Activated CD4-positive, CD25-positive, alpha-beta regulatory T cell treated with anti-CD3 and anti-CD28 coated beads, Interleukin-2, amount 50 U/mL, for 24 hours (primary cell): ENCODE measurements at regions not wholly inside any gene's neighbourhood (a gene's known extent, or its start where the extent isn't known, plus 50 kb on each side); places are given as distances from the start of the nearest gene placed in this dataset.
"Not testable (repeated sequence)": the region's sequence is repeated elsewhere in the genome, so short reads cannot be mapped to it uniquely, and the experiment has no call there.

Source experiments
- ATAC-seq, 2 donors: fragments of 150-1000 bp; cut with Tn5 transposase; one replicate each; pipeline ENCODE4 v1.10.0; 2021; ENCODE audit warnings: mild to moderate bottlenecking in 1 of 2, moderate library complexity in 1 of 2

- no peak for ATAC-seq
Measured at GRCh38 chr13:44848920-44849676, 140.2 kb downstream of the NUFIP1 start.

GRCh38 chr13:44845281-44846058, 143.8 kb downstream of the NUFIP1 start:
- ATAC-seq, result not testable (repeated sequence)

GRCh38 chr13:44844786-44845185, 144.5 kb downstream of the NUFIP1 start:
- no peak for ATAC-seq

- no peak for ATAC-seq
Measured at GRCh38 chr13:44843403-44843802, 145.9 kb downstream of the NUFIP1 start.

GRCh38 chr13:44842158-44842557, 147.1 kb downstream of the NUFIP1 start:
- ATAC-seq, result no peak

- ATAC-seq, result no peak
Measured at GRCh38 chr13:44840131-44840530, 149.1 kb downstream of the NUFIP1 start.

GRCh38 chr13:44837250-44837649, 152.0 kb downstream of the NUFIP1 start:
- no peak for ATAC-seq

GRCh38 chr13:44834404-44834803, 154.9 kb downstream of the NUFIP1 start:
- ATAC-seq, result no peak

GRCh38 chr13:44833626-44834025, 155.6 kb downstream of the NUFIP1 start:
- ATAC-seq, result no peak

GRCh38 chr13:44833139-44833538, 156.1 kb downstream of the NUFIP1 start:
- ATAC-seq, result no peak

- no peak for ATAC-seq
Measured at GRCh38 chr13:44826591-44827350, 162.5 kb downstream of the NUFIP1 start.

GRCh38 chr13:44825953-44826352, 163.3 kb downstream of the NUFIP1 start:
- no peak for ATAC-seq

GRCh38 chr13:44823555-44823954, 165.7 kb downstream of the NUFIP1 start:
- ATAC-seq, result not testable (repeated sequence)

GRCh38 chr13:44822291-44822690, 167.0 kb downstream of the NUFIP1 start:
- ATAC-seq, result no peak

- ATAC-seq, result no peak
Measured at GRCh38 chr13:44819772-44820171, 169.5 kb downstream of the NUFIP1 start.

GRCh38 chr13:44819245-44819644, 170.0 kb downstream of the NUFIP1 start:
- peak; percentile 84 to 85 for ATAC-seq

- ATAC-seq, result no peak
Measured at GRCh38 chr13:44818428-44818827, 170.8 kb downstream of the NUFIP1 start.

GRCh38 chr13:44818016-44818415, 171.3 kb downstream of the NUFIP1 start:
- ATAC-seq, result no peak

GRCh38 chr13:44817131-44817671, 172.1 kb downstream of the NUFIP1 start:
- ATAC-seq, result no peak

GRCh38 chr13:44816701-44817100, 172.6 kb downstream of the NUFIP1 start:
- ATAC-seq, result no peak

GRCh38 chr13:44815623-44816022, 173.6 kb downstream of the NUFIP1 start:
- ATAC-seq, result peak; percentile 60 to 71

- no peak for ATAC-seq
Measured at GRCh38 chr13:44814836-44815235, 174.4 kb downstream of the NUFIP1 start.

- no peak for ATAC-seq
Measured at GRCh38 chr13:44814161-44814560, 175.1 kb downstream of the NUFIP1 start.
